Liver (tissue), 8 donors: ENCODE measurements at regions not wholly inside any gene's neighbourhood (a gene's known extent, or its start where the extent isn't known, plus 50 kb on each side); places are given as distances from the start of the nearest gene placed in this dataset.

Experiments used
- DNase-seq: peaks from one replicate; pipeline ENCODE4 v3.0.0-alpha.2; 2017; ENCODE audit warnings: low spot score
- H3K27ac ChIP-seq, 2 donors: one replicate each; pipeline ENCODE4 v1.7.0; 2013; ENCODE audit warnings: inconsistent platforms in 2 of 2, low read length in 2 of 2, control low read depth in 1 of 2, low read depth in 1 of 2, mild to moderate bottlenecking in 1 of 2
- H3K27me3 ChIP-seq, 4 donors: one replicate each; pipeline versions ENCODE4 v1.6.1 to v1.7.0; 2013; ENCODE audit warnings: low read length in 3 of 4, inconsistent platforms in 1 of 4, mild to moderate bottlenecking in 1 of 4, moderate library complexity in 1 of 4; ENCODE audit not compliant: control insufficient read depth in 4 of 4, insufficient read depth in 4 of 4
- H3K36me3 ChIP-seq, 4 donors: one replicate each; pipeline versions ENCODE4 v1.6.1 to v1.7.0; 2013; ENCODE audit warnings: low read length in 3 of 4, mild to moderate bottlenecking in 3 of 4, low read depth in 1 of 4, moderate library complexity in 1 of 4; ENCODE audit not compliant: control insufficient read depth in 4 of 4, insufficient read depth in 3 of 4
- H3K4me1 ChIP-seq, 4 donors: one replicate each; pipeline versions ENCODE4 v1.6.1 to v1.7.0; 2013; ENCODE audit warnings: low read length in 3 of 4, mild to moderate bottlenecking in 3 of 4, moderate library complexity in 1 of 4; ENCODE audit not compliant: control insufficient read depth in 4 of 4, insufficient read depth in 4 of 4
- H3K4me3 ChIP-seq, 3 donors: one replicate each; pipeline versions ENCODE4 v1.6.1 to v1.7.0; 2013; ENCODE audit warnings: low read length in 3 of 3, control low read depth in 1 of 3, low read depth in 1 of 3, mild to moderate bottlenecking in 1 of 3
- H3K9ac ChIP-seq, 2 donors: one replicate each; pipeline ENCODE4 v1.7.0; 2013; ENCODE audit warnings: low read length in 2 of 2, mild to moderate bottlenecking in 2 of 2, moderate library complexity in 2 of 2, control low read depth in 1 of 2, low read depth in 1 of 2
- H3K9me3 ChIP-seq, 4 donors: one replicate each; pipeline versions ENCODE4 v1.6.1 to v1.7.0; 2013; ENCODE audit warnings: low read length in 3 of 4; ENCODE audit not compliant: control insufficient read depth in 4 of 4
- ATF3 ChIP-seq: IDR thresholded peaks from 2 replicates; pipeline ENCODE4 v1.6.1; 2016; ENCODE audit warnings: antibody characterized with exemption
- CTCF ChIP-seq: fragments of 150-350 bp; IDR thresholded peaks from 2 replicates; pipeline ENCODE4 v1.5.1; 2017; ENCODE audit warnings: improper control_type of control experiment, low read depth, low read length; ENCODE audit not compliant: missing input control
- HNF4A ChIP-seq, 2 donors: conservative IDR thresholded peaks; 2 replicates each; pipeline ENCODE4 v1.6.1; 2016; ENCODE audit warnings: antibody characterized with exemption in 2 of 2, mild to moderate bottlenecking in 2 of 2
- HNF4G ChIP-seq: IDR thresholded peaks from 2 replicates; pipeline ENCODE4 v1.6.1; 2016; ENCODE audit warnings: antibody characterized with exemption
- MAX ChIP-seq: IDR thresholded peaks from 2 replicates; pipeline ENCODE4 v1.6.1; 2016; ENCODE audit warnings: antibody characterized with exemption
- NR2F2 ChIP-seq: IDR thresholded peaks from 2 replicates; pipeline ENCODE4 v1.6.1; 2016; ENCODE audit warnings: antibody characterized with exemption
- RAD21 ChIP-seq, 2 donors: IDR thresholded peaks; 2 replicates each; pipeline ENCODE4 v1.6.1; 2016; ENCODE audit warnings: antibody characterized with exemption in 2 of 2, mild to moderate bottlenecking in 2 of 2
- REST ChIP-seq: IDR thresholded peaks from 2 replicates; pipeline ENCODE4 v1.6.1; 2016; ENCODE audit warnings: antibody characterized with exemption, mild to moderate bottlenecking
- RXRA ChIP-seq, 2 donors: IDR thresholded peaks; 2 replicates each; pipeline ENCODE4 v1.6.1; 2017 to 2018; ENCODE audit warnings: antibody characterized with exemption in 2 of 2, mild to moderate bottlenecking in 1 of 2
- YY1 ChIP-seq: IDR thresholded peaks from 2 replicates; pipeline ENCODE4 v1.6.1; 2016; ENCODE audit warnings: antibody characterized with exemption, mild to moderate bottlenecking
- WGBS: extraction: QIAGEN DNeasy Blood & Tissue Kit; methylation state at CpG from one replicate; pipeline ENCODE4 v1.1.7; 2013; 5-methylcytosine and 5-hydroxymethylcytosine counted together
- donor health status: healthy.
- donor health status: healthy.
- donor health status: healthy.
- donor health status: healthy.
- donor health status: healthy.

- 71% methylated on average over 3 of the region's 3 CpGs for WGBS
- no peak for TF ChIP-seq YY1
- TF ChIP-seq RXRA (IDR thresholded peaks at IDR 0.05): no peak
- TF ChIP-seq HNF4A (conservative IDR thresholded peaks at IDR 0.05): no peak
- no peak for TF ChIP-seq CTCF
- no peak for TF ChIP-seq ATF3
- no peak for TF ChIP-seq HNF4G
- DNase-seq: no peak
- Histone ChIP-seq H3K27ac (no peak overlapping the region), H3K27me3 (no peaks in the 10 kb centered on the region), H3K36me3 (no peaks in the 10 kb centered on the region), H3K9ac (no peak overlapping the region), H3K9me3 (no peaks in the 10 kb centered on the region), H3K4me3 (no peak overlapping the region), H3K4me1 (peaks cover 0 to 3% (median 0%) of the 10 kb centered on the region in 4 donors)
Observed at GRCh38 chr9:71518045-71518827, 250.1 kb downstream of the CEMIP2 start.

GRCh38 chr9:71515626-71516025, 252.7 kb downstream of the CEMIP2 start:
- H3K27ac ChIP-seq: no peak overlapping the region
- H3K36me3 ChIP-seq: no peaks in the 10 kb centered on the region
- DNase-seq: no peak
- no peaks in the 10 kb centered on the region for H3K9me3 ChIP-seq
- H3K27me3 ChIP-seq: no peaks in the 10 kb centered on the region
- TF ChIP-seq CTCF: no peak
- TF ChIP-seq HNF4A (conservative IDR thresholded peaks at IDR 0.05): no peak
- TF ChIP-seq RAD21 (IDR thresholded peaks at IDR 0.05): no peak
- TF ChIP-seq REST: no peak
- TF ChIP-seq MAX: no peak
- TF ChIP-seq NR2F2: no peak
- WGBS: 63% methylated on average over 1 of the region's 1 CpG
- H3K9ac ChIP-seq: no peak overlapping the region
- H3K4me3 ChIP-seq: no peak overlapping the region
- peaks cover 0 to 3% (median 0%) of the 10 kb centered on the region in 4 donors for H3K4me1 ChIP-seq
